SU-DHL-6 (cell line): ENCODE measurements at regions not wholly inside any gene's neighbourhood (a gene's known extent, or its start where the extent isn't known, plus 50 kb on each side); places are given as distances from the start of the nearest gene placed in this dataset.

Experiments
- EZH2phosphoT487 ChIP-seq: fragments of 200-600 bp; sonication (generic), shearing (Covaris generic); conservative IDR thresholded peaks from 2 replicates; pipeline ENCODE4 v1.6.1; 2018; ENCODE audit warnings: mild to moderate bottlenecking, antibody characterized with exemption, low read length, moderate library complexity, mixed read lengths
- TF ChIP-seq, protein P1 (sequence below): fragments of 200-600 bp; sonication (generic); IDR thresholded peaks from one replicate; pipeline ENCODE4 v1.5.1; 2017; ENCODE audit warnings: antibody characterized with exemption, mild to moderate bottlenecking, low read length, moderate library complexity; ENCODE audit not compliant: insufficient read depth, poor library complexity, severe bottlenecking

DNA sequence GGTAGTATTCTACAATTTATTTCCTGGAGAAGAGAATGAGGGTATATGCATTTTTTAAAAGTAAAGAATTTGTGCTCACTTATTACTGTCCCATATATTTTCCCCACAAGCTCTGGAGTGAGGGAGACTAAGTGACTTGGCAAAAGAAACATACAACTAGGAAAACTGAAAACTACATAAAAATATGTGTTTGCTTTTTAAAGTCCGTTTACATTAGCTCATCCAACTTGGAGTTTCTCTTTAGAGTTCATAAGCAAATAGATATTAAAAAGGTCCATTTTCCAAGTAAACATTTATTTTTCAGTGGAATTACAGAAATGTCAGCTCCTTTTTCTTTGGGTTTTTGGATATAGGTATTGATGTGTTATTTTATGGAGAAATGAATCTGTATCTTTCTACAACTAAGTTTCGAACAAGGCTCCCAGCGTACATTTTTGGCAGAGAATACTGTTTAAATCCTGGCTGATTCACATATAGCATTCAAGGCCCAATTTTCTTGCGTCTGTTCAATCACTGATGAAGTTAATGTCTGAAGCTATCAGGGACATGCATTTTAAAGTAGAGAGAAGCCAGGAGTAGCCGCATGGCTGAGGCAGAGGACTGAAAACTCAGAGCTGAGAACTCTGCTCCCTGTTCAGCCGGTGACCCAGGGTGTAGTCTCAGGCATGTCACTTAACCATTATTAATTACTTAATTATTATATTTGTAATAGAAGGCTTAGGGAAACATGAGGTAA is 729.4 kb downstream of the EFNB2 start:
- TF ChIP-seq, protein P1, sequence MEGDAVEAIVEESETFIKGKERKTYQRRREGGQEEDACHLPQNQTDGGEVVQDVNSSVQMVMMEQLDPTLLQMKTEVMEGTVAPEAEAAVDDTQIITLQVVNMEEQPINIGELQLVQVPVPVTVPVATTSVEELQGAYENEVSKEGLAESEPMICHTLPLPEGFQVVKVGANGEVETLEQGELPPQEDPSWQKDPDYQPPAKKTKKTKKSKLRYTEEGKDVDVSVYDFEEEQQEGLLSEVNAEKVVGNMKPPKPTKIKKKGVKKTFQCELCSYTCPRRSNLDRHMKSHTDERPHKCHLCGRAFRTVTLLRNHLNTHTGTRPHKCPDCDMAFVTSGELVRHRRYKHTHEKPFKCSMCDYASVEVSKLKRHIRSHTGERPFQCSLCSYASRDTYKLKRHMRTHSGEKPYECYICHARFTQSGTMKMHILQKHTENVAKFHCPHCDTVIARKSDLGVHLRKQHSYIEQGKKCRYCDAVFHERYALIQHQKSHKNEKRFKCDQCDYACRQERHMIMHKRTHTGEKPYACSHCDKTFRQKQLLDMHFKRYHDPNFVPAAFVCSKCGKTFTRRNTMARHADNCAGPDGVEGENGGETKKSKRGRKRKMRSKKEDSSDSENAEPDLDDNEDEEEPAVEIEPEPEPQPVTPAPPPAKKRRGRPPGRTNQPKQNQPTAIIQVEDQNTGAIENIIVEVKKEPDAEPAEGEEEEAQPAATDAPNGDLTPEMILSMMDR: no peak
- no peak for TF ChIP-seq EZH2phosphoT487
